Stimulated activated CD4-positive, alpha-beta T cell treated with anti-CD3 and anti-CD28 coated beads, Interleukin-12 subunit alpha, Interleukin-12 subunit beta, amount 100 ng/mL, for 24 hours (primary cell): ENCODE measurements at regions not wholly inside any gene's neighbourhood (a gene's known extent, or its start where the extent isn't known, plus 50 kb on each side); places are given as distances from the start of the nearest gene placed in this dataset.

ENCODE experiments used
- DNase-seq, 2 experiments: peaks; one replicate each; pipeline ENCODE4 v3.0.0-alpha.2; 2020; ENCODE audit warnings: low read depth in 2 of 2

DNA sequence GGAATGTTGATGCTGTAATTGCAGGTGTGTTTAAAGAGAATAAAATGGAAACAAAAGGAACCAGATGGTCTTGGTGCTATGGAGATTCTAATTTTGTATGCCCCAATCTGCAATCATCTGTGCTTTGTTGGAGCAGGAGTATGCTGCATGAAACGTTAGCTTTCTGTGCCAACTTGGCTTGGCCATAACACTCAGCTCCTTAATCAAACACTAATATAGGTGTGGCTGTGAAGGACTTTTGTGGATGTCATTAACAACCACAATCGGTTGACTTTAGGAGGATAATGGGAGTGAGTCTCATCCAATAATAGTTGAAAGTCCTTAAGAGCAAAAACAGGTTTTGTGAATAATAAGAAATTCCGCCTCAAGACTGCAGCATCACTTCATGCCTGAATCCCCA lies 399.2 kb downstream of the NLGN4X start:
- DNase-seq: no peak

DNA sequence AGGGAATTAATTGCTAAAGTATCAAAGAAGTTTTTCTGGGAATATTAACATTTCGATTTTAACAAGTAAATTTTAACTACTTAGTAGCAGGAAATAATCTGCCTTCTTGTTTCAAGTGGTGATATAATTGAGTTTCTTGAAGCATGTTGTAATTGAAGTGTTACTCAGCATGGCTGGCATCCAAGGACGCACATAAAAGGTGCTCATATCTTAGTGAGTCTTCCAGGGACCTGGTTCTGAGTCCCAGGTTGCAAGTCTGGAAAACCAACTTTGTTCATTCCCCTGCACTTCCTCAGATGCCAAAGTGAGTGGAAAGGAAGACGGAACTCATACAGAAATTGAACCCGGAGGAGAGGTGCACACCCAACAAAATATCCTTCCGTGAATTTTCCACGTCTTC lies 399.6 kb downstream of the NLGN4X start:
- DNase-seq: no peak

DNA sequence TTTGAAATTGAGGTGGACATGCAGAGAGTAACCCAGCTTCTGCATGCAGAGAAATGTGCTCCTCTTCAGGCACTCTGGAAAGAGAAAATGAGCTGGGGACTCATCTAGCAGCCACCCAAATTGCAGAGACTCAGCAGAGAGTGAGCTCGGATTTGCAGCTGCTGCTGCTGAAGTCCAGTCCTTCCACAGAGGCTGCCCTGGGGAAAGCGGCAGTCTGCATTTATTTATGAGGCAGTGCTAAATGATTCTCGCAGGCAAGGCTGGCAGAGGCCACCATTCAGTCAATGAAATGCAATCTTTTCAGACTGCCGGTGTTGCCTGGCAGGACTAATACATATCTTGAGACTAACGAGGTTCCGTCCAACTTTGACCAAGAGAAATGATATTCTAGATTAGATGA lies 404.8 kb downstream of the NLGN4X start:
- no peak for DNase-seq

DNA sequence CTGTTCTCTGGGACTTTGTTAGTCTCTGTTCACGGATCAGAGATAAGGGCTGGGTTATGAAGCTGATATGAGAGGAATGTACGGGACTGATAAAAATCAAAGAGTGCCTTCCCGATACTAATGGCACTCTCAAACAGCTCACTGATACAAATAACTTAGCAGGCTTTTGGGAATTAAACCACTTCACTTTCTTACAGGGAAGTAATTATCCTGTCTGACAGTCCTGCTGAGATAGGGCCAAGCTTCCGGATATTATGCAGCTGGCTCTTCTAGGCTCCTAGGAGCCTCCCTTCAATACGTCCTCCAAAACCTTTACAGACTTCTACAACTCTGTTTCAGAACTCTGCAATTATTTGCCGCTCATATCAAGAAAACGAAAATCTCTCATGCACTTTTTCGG lies 418.0 kb downstream of the NLGN4X start:
- DNase-seq: no peak

DNA sequence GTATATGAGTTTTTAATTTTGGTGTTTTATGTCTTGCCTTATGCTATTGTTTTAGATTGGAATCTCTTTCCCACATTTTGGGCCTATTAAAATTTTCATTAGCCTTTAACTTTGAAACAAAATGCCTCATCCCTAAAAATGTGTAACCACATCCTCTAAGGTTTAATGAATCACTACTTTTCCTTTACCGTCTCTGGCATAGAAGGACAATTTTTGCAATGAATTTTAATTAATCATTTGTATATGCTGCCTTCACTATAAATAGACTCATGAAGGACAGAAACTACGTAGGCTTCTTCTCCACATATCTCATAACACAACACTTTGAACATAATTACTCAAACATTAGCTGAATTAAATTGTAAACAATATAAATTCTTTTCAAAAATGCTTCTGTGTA lies 421.5 kb downstream of the NLGN4X start:
- no peak for DNase-seq

DNA sequence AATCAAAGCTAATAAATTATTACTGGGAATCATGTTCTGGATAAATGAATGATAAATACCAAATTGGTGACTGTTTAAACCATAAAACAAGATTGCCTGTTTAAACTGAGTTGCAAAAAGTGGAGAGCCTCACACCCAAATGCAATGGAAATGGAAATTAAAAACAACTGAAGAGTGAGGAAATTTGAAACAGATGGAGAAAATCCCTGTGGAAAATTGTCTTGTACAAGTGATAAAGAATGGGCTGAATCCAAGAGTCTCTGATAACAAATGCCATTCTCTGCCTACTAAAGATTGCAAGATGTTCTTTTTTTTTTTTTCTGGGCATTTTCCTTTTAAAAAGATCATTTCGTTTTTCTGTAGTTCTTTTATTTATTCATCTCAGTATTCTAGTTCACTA lies 426.3 kb downstream of the NLGN4X start:
- no peak for DNase-seq

DNA sequence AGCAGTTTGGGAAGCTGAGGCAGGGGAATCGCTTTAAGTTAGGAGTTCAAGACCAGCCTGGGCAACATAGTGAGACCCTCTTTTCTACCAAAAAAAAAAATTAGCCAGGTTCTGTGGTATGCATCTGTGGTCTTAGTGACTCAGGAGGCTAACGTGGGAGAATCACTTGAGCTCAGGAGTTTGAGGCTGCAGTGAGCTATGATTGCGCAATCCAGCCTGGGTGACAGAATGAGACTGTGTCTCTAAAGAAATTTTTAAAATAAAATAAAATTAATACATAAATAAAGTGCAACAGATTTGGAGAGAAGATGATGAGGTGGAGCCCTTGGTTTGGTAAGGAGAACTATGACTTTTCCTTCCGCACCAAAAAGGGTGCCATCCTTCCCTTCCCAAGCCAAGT lies 436.9 kb downstream of the NLGN4X start:
- no peak for DNase-seq

DNA sequence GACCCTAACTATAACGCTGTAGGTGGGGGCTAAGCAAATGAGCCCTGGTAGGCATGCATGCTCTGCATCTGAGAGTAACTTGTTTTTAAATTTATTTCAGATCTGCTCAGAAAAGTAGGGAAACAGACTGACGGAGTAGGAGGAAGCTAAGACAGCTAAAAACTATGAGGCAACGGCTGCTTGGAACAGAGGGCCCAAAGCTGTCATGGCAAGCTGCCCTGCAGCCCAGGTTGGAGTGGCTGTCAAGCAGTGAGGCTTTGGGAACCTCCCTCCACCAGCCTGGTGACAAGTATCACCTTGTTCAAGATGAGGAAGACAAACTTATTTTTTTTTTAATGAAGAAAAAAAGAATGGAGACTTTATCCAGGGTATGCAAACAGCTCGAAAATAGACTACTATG lies 439.8 kb downstream of the NLGN4X start:
- DNase-seq: no peak

DNA sequence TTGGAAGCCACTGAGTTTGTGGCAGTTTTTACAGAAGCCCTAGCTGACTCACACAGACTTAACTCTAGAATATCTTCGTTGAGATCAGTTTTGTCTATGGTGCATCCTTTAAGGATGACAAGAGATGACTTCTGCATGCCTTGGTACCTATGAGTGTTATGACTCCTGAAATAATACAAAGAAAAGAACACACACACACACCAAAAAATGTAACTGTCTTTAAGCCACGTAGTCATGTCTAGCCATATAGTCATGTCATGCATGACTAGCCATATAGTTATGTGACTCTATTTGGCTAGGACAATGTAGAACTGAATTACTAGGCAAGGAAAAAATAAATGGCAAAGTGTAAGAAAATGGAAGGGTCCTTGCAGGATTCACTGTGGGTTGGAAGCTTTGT lies 447.8 kb downstream of the NLGN4X start:
- DNase-seq: no peak

DNA sequence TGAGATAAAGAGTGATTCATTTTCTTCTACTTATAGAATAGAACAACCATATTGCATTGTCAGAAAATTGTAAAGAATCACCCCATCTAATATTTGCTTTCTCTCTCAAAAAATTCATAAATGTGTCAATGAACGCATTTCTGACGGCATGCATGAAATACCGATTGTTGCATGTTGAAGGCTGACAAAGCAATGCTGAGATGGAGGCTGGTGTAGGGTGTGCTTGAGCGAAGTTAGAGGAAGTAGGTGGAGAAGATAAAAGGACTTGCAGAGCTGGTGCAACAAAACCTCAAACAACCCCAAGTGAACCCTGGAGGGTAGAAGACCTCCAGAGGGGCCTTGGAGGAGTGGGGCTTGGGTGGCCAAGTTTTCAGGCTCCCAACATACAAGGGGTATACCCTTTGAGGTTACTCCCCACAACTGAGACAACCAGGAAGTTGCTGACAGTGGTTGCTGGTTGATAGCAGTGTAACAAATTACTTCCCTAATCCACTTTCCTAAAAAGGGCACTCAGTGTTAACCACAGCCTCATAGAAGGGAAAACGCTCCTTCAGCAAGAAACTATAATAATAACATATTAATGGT lies 452.7 kb downstream of the NLGN4X start:
- no peak for DNase-seq

DNA sequence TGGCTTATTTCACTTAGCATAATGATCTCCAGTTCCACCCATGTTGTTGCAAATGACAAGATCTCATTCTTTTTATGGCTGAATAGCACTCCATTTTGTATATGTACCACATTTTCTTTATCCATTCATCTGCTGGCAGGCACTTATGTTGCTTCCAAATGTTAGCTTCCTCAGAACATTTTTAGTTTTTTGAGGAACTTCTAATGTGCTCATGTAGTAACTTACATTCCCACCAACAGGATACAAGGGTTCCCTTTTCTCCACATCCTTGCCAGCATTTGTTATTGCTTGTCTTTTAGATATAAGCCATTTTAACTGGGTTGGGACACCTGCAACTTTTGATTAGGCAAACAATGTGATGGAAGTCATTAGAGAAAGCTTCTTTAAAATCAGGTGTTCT lies 454.2 kb downstream of the NLGN4X start:
- no peak for DNase-seq

DNA sequence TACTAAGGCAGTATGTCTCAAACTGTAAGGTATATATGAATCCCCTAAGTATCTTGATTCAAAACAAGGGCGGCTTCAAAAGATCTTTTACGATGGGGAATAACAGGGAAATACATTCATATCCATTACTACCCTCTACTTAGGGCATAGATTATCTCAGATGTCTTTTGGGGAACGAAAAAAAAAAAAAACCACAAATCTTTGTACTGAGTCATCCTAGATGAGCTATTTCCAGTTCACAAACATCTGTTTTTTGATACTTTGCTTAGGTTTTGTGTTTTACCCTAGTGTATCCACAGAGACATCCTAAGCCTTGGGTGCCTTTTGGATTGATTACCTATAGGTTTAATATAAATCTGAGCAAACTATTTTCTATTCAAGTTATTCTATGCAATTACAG lies 457.2 kb downstream of the NLGN4X start:
- DNase-seq: no peak

DNA sequence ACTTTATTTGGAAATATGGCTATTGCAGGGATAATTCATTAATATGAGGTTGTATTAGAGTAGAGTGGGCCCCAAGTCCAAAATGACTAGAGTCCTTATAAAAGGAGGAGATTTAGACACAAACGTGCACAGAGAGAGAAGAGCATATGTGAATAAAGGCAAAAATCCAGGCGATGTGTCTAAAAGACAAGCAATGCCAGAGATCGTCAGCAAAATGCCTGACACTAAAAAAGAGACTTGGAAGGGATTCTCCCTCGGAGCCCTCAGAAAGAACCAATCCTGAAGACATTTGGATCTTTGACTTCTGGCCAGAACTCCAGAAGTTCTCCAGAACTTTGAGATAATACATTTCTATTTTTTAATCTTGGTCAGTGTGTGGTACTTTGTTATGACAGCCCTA lies 472.1 kb downstream of the NLGN4X start:
- no peak for DNase-seq

DNA sequence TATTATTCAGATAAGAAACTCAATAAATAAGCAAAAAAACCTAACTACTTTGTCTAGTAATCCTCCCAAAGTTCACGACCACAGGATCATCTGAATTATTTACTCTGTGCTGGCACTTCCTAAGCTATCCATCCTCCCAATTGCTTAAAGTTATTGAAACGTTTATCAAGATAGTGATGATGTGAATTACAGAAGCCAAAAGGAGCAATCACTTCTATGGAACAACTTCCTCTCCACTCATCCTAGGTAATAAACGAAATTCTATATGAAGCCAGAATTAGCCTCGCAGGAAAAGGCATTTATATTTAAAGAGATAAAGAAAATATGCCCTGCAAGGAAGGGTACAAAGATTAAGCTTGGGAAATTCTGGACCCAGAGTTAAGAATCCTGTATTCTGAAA lies 475.4 kb downstream of the NLGN4X start:
- DNase-seq: no peak

DNA sequence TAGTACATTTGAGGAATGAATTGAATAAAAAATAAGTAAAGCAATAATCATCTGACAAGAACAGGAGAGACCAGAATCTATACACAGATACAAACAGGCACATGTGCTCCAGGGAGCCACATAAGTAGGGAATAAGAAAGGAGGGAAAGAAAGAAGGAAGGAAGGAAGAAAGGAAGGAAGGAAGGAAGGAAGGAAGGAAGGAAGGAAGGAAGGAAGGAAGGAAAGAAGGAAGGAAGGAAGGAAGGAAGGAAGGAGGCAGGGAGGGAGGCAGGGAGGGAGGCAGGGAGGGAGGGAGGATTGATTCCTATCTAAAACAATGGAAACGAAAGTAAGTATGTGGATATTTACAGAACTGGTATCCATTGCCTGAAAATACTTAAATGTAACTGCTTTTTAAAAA lies 475.8 kb downstream of the NLGN4X start:
- DNase-seq: no peak

DNA sequence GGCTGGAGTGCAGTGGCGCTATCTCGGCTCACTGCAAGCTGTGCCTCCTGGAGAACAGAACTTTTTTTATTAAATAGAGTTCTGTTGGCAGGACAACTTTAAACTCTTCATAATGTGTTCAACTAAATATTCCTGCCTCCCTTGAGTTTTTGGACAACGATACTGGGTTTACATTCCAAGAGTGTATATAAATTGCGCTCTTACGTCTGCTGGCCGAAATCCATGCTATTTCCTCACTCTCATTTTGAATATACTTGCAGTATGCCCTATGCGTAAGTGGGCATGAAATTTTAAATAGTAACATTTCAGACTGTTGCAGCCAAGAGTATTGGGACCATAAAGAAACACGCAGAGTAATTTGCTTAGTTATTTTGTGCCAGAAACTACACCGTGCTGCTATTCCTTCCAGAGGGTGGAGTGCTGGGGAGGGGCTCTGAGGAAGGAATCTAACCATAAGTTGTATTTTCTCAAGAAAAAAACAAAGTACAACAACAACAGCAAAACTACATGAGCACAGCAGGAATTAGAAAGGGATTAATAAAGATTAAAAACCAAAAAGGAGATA lies 480.0 kb downstream of the NLGN4X start:
- DNase-seq: no peak

DNA sequence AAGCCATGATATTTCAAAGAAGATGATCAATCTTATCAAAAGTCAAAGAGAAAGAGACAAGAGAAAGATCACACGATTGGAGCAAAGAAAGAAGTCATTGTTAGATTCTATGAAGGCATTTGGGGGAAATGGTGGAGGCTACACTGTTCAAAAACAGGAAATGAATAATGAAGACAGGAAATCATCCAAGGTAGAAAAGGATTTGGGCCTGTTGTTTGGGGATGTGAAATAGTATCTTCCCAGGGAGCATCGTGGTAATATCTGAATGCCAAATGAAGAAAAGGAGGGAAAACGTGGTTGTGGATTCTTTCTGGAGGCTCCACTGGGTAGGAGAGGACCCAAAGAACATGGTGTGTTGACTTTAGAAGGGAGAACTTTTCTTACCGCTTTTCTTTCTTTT lies 482.4 kb downstream of the NLGN4X start:
- DNase-seq: no peak

DNA sequence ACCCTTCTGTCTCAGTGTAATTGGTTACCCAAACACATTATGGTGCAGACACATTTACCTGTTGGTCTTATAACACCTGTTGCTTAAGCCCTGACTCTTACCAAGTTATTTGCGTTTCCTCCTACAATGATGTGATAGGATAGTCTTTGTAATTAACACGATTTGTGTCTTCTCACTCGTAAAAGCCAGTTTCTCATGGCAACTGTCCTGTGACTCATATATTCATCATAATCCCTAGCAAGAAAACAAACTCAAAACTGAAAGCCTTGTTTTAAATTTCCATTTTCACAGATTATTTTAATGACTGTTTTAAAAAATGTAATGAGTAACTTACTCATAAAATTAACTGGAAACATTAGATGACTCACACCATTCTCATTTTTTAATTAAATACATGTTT lies 495.2 kb downstream of the NLGN4X start:
- no peak for DNase-seq

DNA sequence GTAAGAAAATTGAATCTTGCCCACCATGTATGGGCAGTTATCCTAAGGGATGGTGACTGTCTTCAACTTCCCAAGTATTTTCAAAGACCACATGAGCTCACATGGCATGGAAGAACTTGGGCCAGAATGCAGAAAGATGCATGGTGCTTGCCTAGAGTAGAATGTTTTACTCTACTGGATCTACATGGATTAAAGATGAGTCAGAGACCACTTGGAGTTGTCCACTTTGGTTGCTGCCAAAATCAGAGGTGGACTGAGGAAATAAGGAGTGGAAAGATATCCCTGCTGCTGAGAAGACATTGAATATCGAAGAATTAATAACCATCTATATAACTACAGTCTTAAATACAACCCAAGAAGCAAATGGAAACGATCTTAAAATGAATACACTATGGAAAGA lies 498.1 kb downstream of the NLGN4X start:
- no peak for DNase-seq

DNA sequence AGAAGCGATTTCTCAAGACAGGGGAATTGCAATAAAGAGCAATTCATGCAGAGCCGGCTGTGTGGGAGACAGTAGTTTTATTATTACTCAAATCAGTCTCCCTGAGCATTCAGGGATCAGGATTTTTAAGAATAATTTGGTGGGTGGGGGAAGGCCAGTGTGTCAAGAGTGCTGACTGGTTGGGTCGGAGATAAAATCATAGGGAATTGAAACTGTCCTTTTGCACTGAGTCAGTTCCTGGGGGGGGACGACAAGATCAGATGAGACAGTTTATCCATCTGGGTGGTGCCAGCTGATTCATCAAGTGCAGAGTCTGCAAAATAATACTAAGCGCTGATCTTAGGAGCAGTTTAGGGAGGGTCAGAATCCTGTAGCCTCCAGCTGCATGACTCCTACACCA lies 502.4 kb downstream of the NLGN4X start:
- no peak for DNase-seq

DNA sequence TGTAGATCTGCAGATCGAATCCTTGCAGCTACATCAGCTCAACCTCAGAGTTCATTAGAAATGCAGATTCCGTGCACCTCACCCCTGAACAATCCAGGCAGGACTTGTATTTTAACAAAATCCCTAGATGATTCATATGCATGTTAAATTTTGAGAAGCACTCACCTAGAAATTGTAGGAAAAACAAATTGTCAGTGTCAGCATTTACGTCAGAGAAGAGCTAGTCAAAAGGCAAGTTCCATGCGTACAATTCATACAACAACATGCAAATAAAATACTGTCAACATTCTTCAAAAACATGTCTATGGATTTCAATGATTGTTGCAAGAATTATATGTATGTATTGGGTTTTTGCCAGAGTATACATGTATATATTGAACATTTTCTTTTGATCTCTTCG lies 504.5 kb downstream of the NLGN4X start:
- DNase-seq: no peak

DNA sequence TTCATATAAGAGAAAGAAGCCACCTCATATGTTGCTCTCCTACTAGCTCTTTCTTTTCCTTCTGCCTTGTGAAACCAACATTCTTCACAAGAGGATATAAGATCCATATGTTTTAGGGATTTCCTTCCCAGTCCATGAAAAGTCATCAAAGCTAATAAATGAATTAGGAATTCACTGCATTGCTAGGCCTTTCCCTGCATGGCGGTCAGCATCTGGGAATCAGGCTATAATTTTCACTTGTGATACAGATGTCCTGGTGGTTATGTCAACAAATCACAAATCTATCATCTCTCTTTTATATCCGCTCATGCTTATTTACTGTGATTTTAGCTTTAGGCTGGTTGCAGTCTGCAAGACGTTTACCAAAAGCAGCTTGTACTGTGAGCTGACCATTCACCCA lies 510.0 kb downstream of the NLGN4X start:
- no peak for DNase-seq

DNA sequence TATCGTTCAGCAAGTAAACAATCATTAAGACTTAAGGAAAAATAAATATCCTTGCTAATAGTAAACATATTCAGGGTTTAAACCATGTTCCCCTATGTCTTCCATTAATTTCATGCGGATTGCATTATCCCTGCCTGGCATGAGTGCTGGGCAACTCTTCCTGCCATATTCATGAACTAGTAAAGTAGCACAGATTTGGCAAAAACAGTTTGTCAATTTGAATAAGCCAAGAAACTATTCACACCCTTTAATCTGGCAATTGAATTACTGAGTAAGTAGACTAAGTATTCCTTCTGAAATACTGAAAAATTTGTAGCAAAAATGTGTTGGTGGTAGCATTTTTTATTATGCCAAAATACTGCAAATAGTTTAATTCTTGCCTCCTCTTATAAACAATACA lies 512.0 kb downstream of the NLGN4X start:
- DNase-seq: no peak

DNA sequence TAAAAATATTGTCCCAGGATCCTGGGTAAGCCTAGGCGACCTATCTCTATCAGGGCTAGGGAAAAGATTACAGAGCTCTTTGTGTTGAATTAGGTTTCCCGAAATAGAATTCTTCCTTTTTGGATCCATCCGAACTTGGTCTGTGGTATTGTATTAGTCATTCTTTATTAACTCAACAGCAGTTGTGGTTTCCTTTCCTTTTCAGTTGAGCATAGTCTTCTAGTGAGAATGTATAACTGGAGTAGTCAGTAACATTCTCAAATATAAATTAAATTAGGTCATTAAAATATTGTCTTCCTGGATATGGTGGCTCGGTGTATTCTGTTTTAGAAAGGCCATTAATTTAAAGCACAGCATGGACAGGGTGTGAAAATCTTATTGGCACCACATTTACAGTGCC lies 520.4 kb downstream of the NLGN4X start:
- DNase-seq: no peak
